ENCODE measurements at regions not wholly inside any gene's neighbourhood (a gene's known extent, or its start where the extent isn't known, plus 50 kb on each side); places are given as distances from the start of the nearest gene placed in this dataset.
"Not testable (repeated sequence)": the region's sequence is repeated elsewhere in the genome, so short reads cannot be mapped to it uniquely, and the experiment has no call there.

- Histone ChIP-seq H3K27me3 (ENCODE audit: control insufficient read depth in 4 of 4, insufficient read depth in 4 of 4, low read length in 3 of 4) (no peaks in the 10 kb centered on the region), H3K36me3 (ENCODE audit: control insufficient read depth in 4 of 4, insufficient read depth in 3 of 4, low read depth in 1 of 4, low read length in 3 of 4) (no peaks in the 10 kb centered on the region), H3K27ac (ENCODE audit: low read depth in 1 of 2, low read length in 2 of 2) (no peak overlapping the region), H3K4me3 (ENCODE audit: low read depth in 1 of 3, low read length in 3 of 3) (no peak overlapping the region), H3K9me3 (ENCODE audit: control insufficient read depth in 4 of 4, low read length in 3 of 4) (peaks cover 0 to 6% (median 1%) of the 10 kb centered on the region in 4 donors), H3K4me1 (ENCODE audit: control insufficient read depth in 4 of 4, insufficient read depth in 4 of 4, low read length in 3 of 4) (no peaks in the 10 kb centered on the region), H3K9ac (ENCODE audit: low read depth in 1 of 2, low read length in 2 of 2) (no peak overlapping the region)
- 68% methylated on average over 2 of the region's 2 CpGs for WGBS
- DNase-seq (ENCODE audit: low spot score): no peak
- TF ChIP-seq CTCF (IDR thresholded peaks at IDR 0.05; ENCODE audit: low read depth, low read length, missing input control) (no peak), EGR1 (IDR thresholded peaks at IDR 0.05; ENCODE audit: low read depth in 2 of 2) (no peak), REST (IDR thresholded peaks at IDR 0.05) (no peak), RXRA (IDR thresholded peaks at IDR 0.05) (no peak), MAX (IDR thresholded peaks at IDR 0.05) (no peak), ATF3 (IDR thresholded peaks at IDR 0.05) (no peak), GABPA (IDR thresholded peaks at IDR 0.05 in 1 of 2, conservative IDR thresholded peaks at IDR 0.05 in 1 of 2) (no peak)
These were observed 364.3 kb upstream of the LRP1B start for GRCh38 chr2:142495141-142495540.

- H3K9ac ChIP-seq (ENCODE audit: low read depth in 1 of 2, low read length in 2 of 2); H3K36me3 ChIP-seq (ENCODE audit: control insufficient read depth in 4 of 4, insufficient read depth in 3 of 4, low read depth in 1 of 4, low read length in 3 of 4); H3K27me3 ChIP-seq (ENCODE audit: control insufficient read depth in 4 of 4, insufficient read depth in 4 of 4, low read length in 3 of 4); H3K4me3 ChIP-seq (ENCODE audit: low read depth in 1 of 3, low read length in 3 of 3); H3K9me3 ChIP-seq (ENCODE audit: control insufficient read depth in 4 of 4, low read length in 3 of 4); H3K4me1 ChIP-seq (ENCODE audit: control insufficient read depth in 4 of 4, insufficient read depth in 4 of 4, low read length in 3 of 4); H3K27ac ChIP-seq (ENCODE audit: low read depth in 1 of 2, low read length in 2 of 2); DNase-seq (ENCODE audit: low spot score): not testable (repeated sequence)
- 66% methylated on average over 3 of the region's 3 CpGs for WGBS
These were observed 358.8 kb upstream of the LRP1B start for GRCh38 chr2:142489631-142490030.

- Histone ChIP-seq H3K4me1 (ENCODE audit: control insufficient read depth in 4 of 4, insufficient read depth in 4 of 4, low read length in 3 of 4) (peaks cover 0 to 12% (median 10%) of the 10 kb centered on the region in 4 donors), H3K36me3 (ENCODE audit: control insufficient read depth in 4 of 4, insufficient read depth in 3 of 4, low read depth in 1 of 4, low read length in 3 of 4) (no peaks in the 10 kb centered on the region), H3K9ac (ENCODE audit: low read depth in 1 of 2, low read length in 2 of 2) (no peak overlapping the region), H3K27me3 (ENCODE audit: control insufficient read depth in 4 of 4, insufficient read depth in 4 of 4, low read length in 3 of 4) (no peaks in the 10 kb centered on the region), H3K27ac (ENCODE audit: low read depth in 1 of 2, low read length in 2 of 2) (no peak overlapping the region), H3K4me3 (ENCODE audit: low read depth in 1 of 3, low read length in 3 of 3) (no peak overlapping the region), H3K9me3 (ENCODE audit: control insufficient read depth in 4 of 4, low read length in 3 of 4) (peaks cover 0 to 3% (median 0%) of the 10 kb centered on the region in 4 donors)
- DNase-seq (ENCODE audit: low spot score): no peak
- 85% methylated on average over 2 of the region's 2 CpGs for WGBS
- TF ChIP-seq RXRA (IDR thresholded peaks at IDR 0.05): no peak
- no peak for TF ChIP-seq MAX (IDR thresholded peaks at IDR 0.05)
- TF ChIP-seq RAD21 (IDR thresholded peaks at IDR 0.05): no peak
- no peak for TF ChIP-seq HNF4G (IDR thresholded peaks at IDR 0.05)
- TF ChIP-seq NR2F2 (IDR thresholded peaks at IDR 0.05): no peak
- TF ChIP-seq ATF3 (IDR thresholded peaks at IDR 0.05): no peak
- no peak for TF ChIP-seq SP1 (IDR thresholded peaks at IDR 0.05)
- TF ChIP-seq CTCF (IDR thresholded peaks at IDR 0.05; ENCODE audit: low read depth, low read length, missing input control): no peak
- no peak for TF ChIP-seq REST (IDR thresholded peaks at IDR 0.05)
- TF ChIP-seq EGR1 (IDR thresholded peaks at IDR 0.05; ENCODE audit: low read depth in 2 of 2): no peak
- no peak for TF ChIP-seq TAF1 (conservative IDR thresholded peaks at IDR 0.05)
- no peak for TF ChIP-seq FOXA2 (IDR thresholded peaks at IDR 0.05)
- TF ChIP-seq JUND (IDR thresholded peaks at IDR 0.05): no peak
These were observed 353.3 kb upstream of the LRP1B start for GRCh38 chr2:142484111-142484510.
